Heart left ventricle (tissue), 13 donors: ENCODE measurements at regions not wholly inside any gene's neighbourhood (a gene's known extent, or its start where the extent isn't known, plus 50 kb on each side); places are given as distances from the start of the nearest gene placed in this dataset.

Experiments used
- POLR2A ChIP-seq, 2 donors: fragments of 450-650 bp; IDR thresholded peaks; one replicate each; pipeline ENCODE4 v1.6.1; 2017; ENCODE audit warnings: antibody characterized with exemption in 2 of 2, mild to moderate bottlenecking in 2 of 2, moderate library complexity in 2 of 2
- TF ChIP-seq, protein P1 (sequence below), 12 donors: fragments of 200-600 bp; sonication (generic) in 4 of 12; IDR thresholded peaks; one replicate each; pipeline versions ENCODE4 v1.5.0 to v1.8.0; 2018 to 2022; ENCODE audit warnings: antibody characterized with exemption in 12 of 12, mild to moderate bottlenecking in 5 of 12
- donor health status: ischemic (EF 13 %, LVEDD 7.1; RV severe dilation, severe dysfunction).
- donor health status: DM: no; HTN: yes; CAD: no.
- donor health status: DM: no; HTN: no; CAD: no.
- donor health status: ischemic (EF 25% LVEDD 6.9; RV normal size, moderate dysfunction).
- donor health status: ischemic (EF 25% LVEDD 5.7; RV mildly dilated, moderate dysfunction).
- donor health status: ischemic (EF 35%, LVEDD 5.7; RV mildly dilated, moderate dysfunction).
- donor health status: nonischemic (EF 11% LVEDD 7.7; RV severe dilation, severe dysfunction).
- donor health status: DM: yes; HTN: yes; CAD: no.
- donor health status: PGD.
- donor health status: ischemic (EF 29% LVEDD 5.4; RV normal size, mild dysfunction).
- donor health status: nonischemic (EF 23%, LVEDD 6.1; RV moderate dilation, normal function).

DNA sequence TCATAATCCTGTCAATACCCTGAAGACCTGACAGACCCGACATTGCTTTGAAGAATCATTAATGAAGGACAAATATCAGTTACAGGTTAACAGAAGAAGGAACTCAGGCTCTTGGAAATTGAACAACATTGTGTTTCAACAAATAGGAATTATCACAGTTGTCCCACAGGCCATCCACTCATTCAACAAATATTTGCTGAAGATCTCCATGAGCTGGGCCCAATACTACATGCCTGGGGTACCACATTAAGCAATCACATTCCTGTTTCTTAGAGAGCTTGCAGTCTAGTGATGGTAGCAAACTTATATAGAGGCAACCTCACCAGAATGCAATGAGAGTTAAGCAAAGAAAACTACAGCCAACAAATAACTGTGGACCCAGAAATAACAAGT is 671.6 kb upstream of the ACVR2A start:
- TF ChIP-seq POLR2A (IDR thresholded peaks at IDR 0.05): no peak
- TF ChIP-seq, protein P1, sequence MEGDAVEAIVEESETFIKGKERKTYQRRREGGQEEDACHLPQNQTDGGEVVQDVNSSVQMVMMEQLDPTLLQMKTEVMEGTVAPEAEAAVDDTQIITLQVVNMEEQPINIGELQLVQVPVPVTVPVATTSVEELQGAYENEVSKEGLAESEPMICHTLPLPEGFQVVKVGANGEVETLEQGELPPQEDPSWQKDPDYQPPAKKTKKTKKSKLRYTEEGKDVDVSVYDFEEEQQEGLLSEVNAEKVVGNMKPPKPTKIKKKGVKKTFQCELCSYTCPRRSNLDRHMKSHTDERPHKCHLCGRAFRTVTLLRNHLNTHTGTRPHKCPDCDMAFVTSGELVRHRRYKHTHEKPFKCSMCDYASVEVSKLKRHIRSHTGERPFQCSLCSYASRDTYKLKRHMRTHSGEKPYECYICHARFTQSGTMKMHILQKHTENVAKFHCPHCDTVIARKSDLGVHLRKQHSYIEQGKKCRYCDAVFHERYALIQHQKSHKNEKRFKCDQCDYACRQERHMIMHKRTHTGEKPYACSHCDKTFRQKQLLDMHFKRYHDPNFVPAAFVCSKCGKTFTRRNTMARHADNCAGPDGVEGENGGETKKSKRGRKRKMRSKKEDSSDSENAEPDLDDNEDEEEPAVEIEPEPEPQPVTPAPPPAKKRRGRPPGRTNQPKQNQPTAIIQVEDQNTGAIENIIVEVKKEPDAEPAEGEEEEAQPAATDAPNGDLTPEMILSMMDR (IDR thresholded peaks at IDR 0.05): no peak
